Upper lobe of left lung (tissue), 6 donors: ENCODE measurements at regions not wholly inside any gene's neighbourhood (a gene's known extent, or its start where the extent isn't known, plus 50 kb on each side); places are given as distances from the start of the nearest gene placed in this dataset.
"Not testable (repeated sequence)": the region's sequence is repeated elsewhere in the genome, so short reads cannot be mapped to it uniquely, and the experiment has no call there.

ENCODE experiments used
- ATAC-seq, 2 donors: fragments of 200-7000 bp; cut with Tn5 transposase; one replicate each; pipeline ENCODE4 v1.9.1; 2022; ENCODE audit warnings: mild to moderate bottlenecking in 2 of 2, moderate library complexity in 2 of 2; ENCODE audit not compliant: low FRiP score in 2 of 2
- DNase-seq, 2 donors: peaks; one replicate each; pipeline ENCODE4 v3.0.0-alpha.2; 2019 to 2020
- H3K27ac ChIP-seq, 4 donors: fragments of 200-600 bp; sonication (generic); one replicate each; pipeline ENCODE4 v1.5.1; 2016 to 2019
- H3K27me3 ChIP-seq, 4 donors: fragments of 200-600 bp; sonication (generic); one replicate each; pipeline ENCODE4 v1.5.1; 2017 to 2019
- H3K36me3 ChIP-seq, 4 donors: fragments of 200-600 bp; sonication (generic); one replicate each; pipeline ENCODE4 v1.5.1; 2016 to 2019
- H3K4me1 ChIP-seq, 4 donors: fragments of 200-600 bp; sonication (generic); one replicate each; pipeline ENCODE4 v1.5.1; 2018 to 2019
- H3K4me3 ChIP-seq, 4 donors: fragments of 200-600 bp; sonication (generic); one replicate each; pipeline ENCODE4 v1.5.1; 2017 to 2019; ENCODE audit warnings: mild to moderate bottlenecking in 2 of 4, moderate library complexity in 1 of 4
- H3K9me3 ChIP-seq, 4 donors: fragments of 200-600 bp; sonication (generic); one replicate each; pipeline ENCODE4 v1.5.1; 2018 to 2019
- EP300 ChIP-seq, 4 donors: sonication (generic); formaldehyde crosslinking; IDR thresholded peaks; one replicate each; pipeline ENCODE4 v1.5.1; 2017; ENCODE audit warnings: antibody characterized with exemption in 4 of 4, control low read depth in 2 of 4
- POLR2A ChIP-seq, 4 donors: fragments of 450-650 bp; IDR thresholded peaks; one replicate each; pipeline ENCODE4 v1.5.1; 2016 to 2017; ENCODE audit warnings: antibody characterized with exemption in 4 of 4, mild to moderate bottlenecking in 2 of 4
- POLR2AphosphoS5 ChIP-seq, 2 donors: sonication (generic); formaldehyde crosslinking; IDR thresholded peaks; one replicate each; pipeline ENCODE4 v1.5.1; 2017; ENCODE audit warnings: antibody characterized with exemption in 2 of 2
- whole genome bisulfite sequencing, 2 donors: methylation state at CpG; one replicate each; pipeline ENCODE4 v1.1.5; 2017 to 2018; 5-methylcytosine and 5-hydroxymethylcytosine counted together
- TF ChIP-seq, protein P1 (sequence below), 6 experiments: fragments of 450-650 bp in 4 of 6; fragments of 200-600 bp in 2 of 6; sonication (generic) in 2 of 6; IDR thresholded peaks; one replicate each; pipeline ENCODE4 v1.5.1; 2016 to 2019; ENCODE audit warnings: antibody characterized with exemption in 6 of 6
- donor health status: DM: no; HTN: no; CAD: no; lungs with moderate emphysema.
- donor health status: DM: no; HTN: yes; CAD: no; lungs with severe emphysema.

DNA sequence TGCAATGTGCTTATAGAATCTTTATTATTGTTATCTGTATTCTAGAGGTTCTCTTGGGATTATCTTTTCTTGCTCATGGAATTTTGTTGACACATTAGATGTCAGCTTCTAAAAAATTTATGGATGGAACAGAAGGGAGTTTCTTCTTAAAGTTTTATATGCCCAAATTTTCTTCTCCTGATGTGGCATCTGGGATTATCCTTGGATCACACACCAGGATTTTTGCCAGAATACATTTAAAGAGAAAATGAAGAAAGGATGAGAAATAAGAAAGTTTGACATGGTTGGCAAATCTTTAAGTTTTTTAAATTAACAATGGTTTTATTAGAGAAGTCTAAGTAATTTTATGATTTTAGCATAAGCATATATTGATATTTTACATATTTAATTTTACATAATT is 706.7 kb upstream of the TMEFF2 start:
- H3K4me1 ChIP-seq, result no peaks in the 10 kb centered on the region
- DNase-seq (no peak), ATAC-seq (no peak)
- TF ChIP-seq POLR2AphosphoS5 (IDR thresholded peaks at IDR 0.05), result no peak
- TF ChIP-seq, protein P1, sequence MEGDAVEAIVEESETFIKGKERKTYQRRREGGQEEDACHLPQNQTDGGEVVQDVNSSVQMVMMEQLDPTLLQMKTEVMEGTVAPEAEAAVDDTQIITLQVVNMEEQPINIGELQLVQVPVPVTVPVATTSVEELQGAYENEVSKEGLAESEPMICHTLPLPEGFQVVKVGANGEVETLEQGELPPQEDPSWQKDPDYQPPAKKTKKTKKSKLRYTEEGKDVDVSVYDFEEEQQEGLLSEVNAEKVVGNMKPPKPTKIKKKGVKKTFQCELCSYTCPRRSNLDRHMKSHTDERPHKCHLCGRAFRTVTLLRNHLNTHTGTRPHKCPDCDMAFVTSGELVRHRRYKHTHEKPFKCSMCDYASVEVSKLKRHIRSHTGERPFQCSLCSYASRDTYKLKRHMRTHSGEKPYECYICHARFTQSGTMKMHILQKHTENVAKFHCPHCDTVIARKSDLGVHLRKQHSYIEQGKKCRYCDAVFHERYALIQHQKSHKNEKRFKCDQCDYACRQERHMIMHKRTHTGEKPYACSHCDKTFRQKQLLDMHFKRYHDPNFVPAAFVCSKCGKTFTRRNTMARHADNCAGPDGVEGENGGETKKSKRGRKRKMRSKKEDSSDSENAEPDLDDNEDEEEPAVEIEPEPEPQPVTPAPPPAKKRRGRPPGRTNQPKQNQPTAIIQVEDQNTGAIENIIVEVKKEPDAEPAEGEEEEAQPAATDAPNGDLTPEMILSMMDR (IDR thresholded peaks at IDR 0.05), result no peak
- TF ChIP-seq EP300 (IDR thresholded peaks at IDR 0.05), result no peak
- no peak for TF ChIP-seq POLR2A (IDR thresholded peaks at IDR 0.05)
- H3K27ac ChIP-seq, result no peak overlapping the region
- no peak overlapping the region for H3K4me3 ChIP-seq
- no peaks in the 10 kb centered on the region for H3K9me3 ChIP-seq
- H3K36me3 ChIP-seq, result no peaks in the 10 kb centered on the region
- H3K27me3 ChIP-seq, result no peaks in the 10 kb centered on the region

DNA sequence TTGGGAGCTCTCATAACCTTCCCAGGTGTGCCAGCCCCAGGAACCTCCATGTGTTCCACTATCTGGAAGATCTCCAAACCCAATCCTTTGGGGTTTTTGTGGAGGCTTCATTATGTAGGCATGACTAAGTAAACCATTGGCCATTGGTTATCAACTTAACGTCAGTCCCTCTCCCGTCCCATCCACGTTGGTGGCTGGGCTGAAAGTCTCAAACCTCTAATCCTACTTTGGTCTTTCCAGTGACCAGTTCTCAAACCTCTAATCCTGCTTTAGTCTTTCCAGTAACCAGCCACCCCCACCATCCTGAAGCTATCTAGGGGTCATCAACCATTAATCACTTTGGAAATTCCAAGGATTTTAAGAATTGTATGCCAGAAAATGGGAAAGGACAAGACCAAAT is 704.7 kb upstream of the TMEFF2 start:
- Histone ChIP-seq H3K27me3 (no peaks in the 10 kb centered on the region), H3K27ac (no peak overlapping the region), H3K4me1 (no peaks in the 10 kb centered on the region), H3K36me3 (no peaks in the 10 kb centered on the region), H3K4me3 (no peak overlapping the region), H3K9me3 (no peaks in the 10 kb centered on the region)
- no peak for ATAC-seq
- WGBS, 2 donors, result 73 to 92% methylated on average over 3 of the region's 3 CpGs
- DNase-seq, result no peak
- TF ChIP-seq, protein P1 (IDR thresholded peaks at IDR 0.05), result no peak
- TF ChIP-seq POLR2A (IDR thresholded peaks at IDR 0.05) (no peak), POLR2AphosphoS5 (IDR thresholded peaks at IDR 0.05) (no peak), EP300 (IDR thresholded peaks at IDR 0.05) (no peak)

DNA sequence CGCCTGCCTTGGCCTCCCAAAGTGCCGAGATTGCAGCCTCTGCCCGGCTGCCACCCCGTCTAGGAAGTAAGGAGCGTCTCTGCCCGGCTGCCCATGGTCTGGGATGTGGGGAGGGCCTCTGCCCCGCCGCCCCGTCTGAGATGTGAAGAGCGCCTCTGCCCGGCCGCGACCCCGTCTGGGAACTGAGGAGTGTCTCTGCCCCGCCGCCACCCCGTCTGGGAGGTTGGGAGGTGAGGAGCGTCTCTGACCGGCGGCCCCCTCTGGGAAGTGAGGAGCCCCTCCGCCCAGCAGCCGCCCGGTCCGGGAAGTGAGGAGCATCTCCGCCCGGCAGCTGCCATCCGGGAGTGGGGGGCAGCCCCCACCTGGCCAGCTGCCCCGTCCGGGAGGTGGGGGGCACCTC is 699.2 kb upstream of the TMEFF2 start:
- WGBS, 2 donors, result 93 to 96% methylated on average over 12 to 29 of the region's 29 CpGs
- ATAC-seq, H3K27me3 ChIP-seq, DNase-seq, H3K36me3 ChIP-seq, H3K27ac ChIP-seq, H3K4me3 ChIP-seq, H3K4me1 ChIP-seq, H3K9me3 ChIP-seq: not testable (repeated sequence)

DNA sequence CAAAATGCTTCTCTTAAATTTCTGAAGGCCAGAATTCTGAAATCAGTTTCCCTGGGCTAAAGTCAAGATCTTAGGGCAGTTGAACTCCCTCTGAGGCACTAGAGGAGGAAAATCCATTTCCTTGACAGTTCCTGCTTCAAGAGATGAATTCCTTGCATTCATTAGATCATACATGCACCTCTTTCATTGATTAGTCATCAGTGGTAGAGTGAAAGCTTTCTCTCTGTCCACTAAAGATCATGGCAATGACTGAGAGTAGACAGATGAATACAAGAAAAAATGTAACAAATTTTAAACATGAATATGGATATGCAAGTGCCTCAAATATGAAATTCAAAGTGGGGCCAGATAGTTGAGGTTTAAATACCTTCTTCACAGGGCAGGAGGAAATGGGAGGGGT is 693.4 kb upstream of the TMEFF2 start:
- Histone ChIP-seq H3K4me1 (no peaks in the 10 kb centered on the region), H3K36me3 (no peaks in the 10 kb centered on the region), H3K27me3 (no peaks in the 10 kb centered on the region), H3K4me3 (no peak overlapping the region), H3K9me3 (no peaks in the 10 kb centered on the region), H3K27ac (no peak overlapping the region)
- TF ChIP-seq POLR2A (IDR thresholded peaks at IDR 0.05), result no peak
- no peak for TF ChIP-seq EP300 (IDR thresholded peaks at IDR 0.05)
- no peak for TF ChIP-seq POLR2AphosphoS5 (IDR thresholded peaks at IDR 0.05)
- TF ChIP-seq, protein P1 (IDR thresholded peaks at IDR 0.05), result no peak
- ATAC-seq (no peak), DNase-seq (no peak)

DNA sequence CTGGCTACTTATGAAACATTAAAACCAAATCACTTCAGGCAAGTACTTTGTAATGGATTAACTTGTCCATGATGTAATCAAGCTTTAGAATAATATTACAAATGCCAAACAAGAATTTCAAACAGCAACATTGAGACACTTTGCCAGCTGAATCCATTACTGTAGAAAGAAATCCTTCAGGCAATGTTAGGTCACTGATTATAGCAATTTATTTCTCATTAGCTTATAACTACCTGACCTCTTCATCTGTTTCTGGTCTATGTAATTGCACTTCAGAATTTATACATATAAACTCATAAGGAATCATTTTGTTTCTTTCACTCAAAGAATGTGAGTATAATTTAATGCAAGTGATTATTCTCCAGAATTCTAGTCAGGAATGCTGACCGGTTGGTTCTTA is 692.6 kb upstream of the TMEFF2 start:
- WGBS, 2 donors, result 71 to 81% methylated on average over 1 of the region's 1 CpG
- no peak for DNase-seq

More for the DNA sequence above, 692.6 kb upstream of the TMEFF2 start:
- H3K4me3 ChIP-seq, result no peak overlapping the region
- no peaks in the 10 kb centered on the region for H3K9me3 ChIP-seq
- no peaks in the 10 kb centered on the region for H3K36me3 ChIP-seq
- no peaks in the 10 kb centered on the region for H3K4me1 ChIP-seq
- TF ChIP-seq POLR2AphosphoS5 (IDR thresholded peaks at IDR 0.05) (no peak), EP300 (IDR thresholded peaks at IDR 0.05) (no peak), POLR2A (IDR thresholded peaks at IDR 0.05) (no peak)
- TF ChIP-seq, protein P1 (IDR thresholded peaks at IDR 0.05), result no peak
- no peak for ATAC-seq
- H3K27ac ChIP-seq, result no peak overlapping the region
- H3K27me3 ChIP-seq, result no peaks in the 10 kb centered on the region
